IMR-90 (cell line): ENCODE measurements at regions not wholly inside any gene's neighbourhood (a gene's known extent, or its start where the extent isn't known, plus 50 kb on each side); places are given as distances from the start of the nearest gene placed in this dataset.

ENCODE experiments used
- ATAC-seq: fragments of 200-7000 bp; cut with Tn5 transposase; 2 replicates; pipeline ENCODE4 v1.9.1; 2020; ENCODE audit warnings: low read depth, mild to moderate bottlenecking, moderate library complexity
- BruUV-seq: library from RNA; stranded (reverse); fragments of 400-500 nt; replicated peaks from 2 replicates; lab custom pipeline; 2021; lab: Mats Ljungman, UMichigan
- CTCF ChIA-PET: fragments of 300-600 bp; formaldehyde crosslinking; extraction: SDS; loops from one replicate; lab custom pipeline; 2021; ENCODE audit warnings: antibody characterized with exemption; lab: Yijun Ruan, JAX
- POLR2A ChIA-PET: fragments of 300-600 bp; sonication (Branson Sonifier 250); formaldehyde crosslinking; loops from one replicate; lab custom pipeline; 2022; ENCODE audit warnings: antibody characterized with exemption; ENCODE audit not compliant: unreplicated experiment; lab: Charles Lee
- DNase-seq: peaks from one replicate; pipeline ENCODE4 v3.0.0; 2013
- H2AFZ ChIP-seq: replicated peaks from 2 replicates; pipeline ENCODE3; 2013; ENCODE audit warnings: low read length, mild to moderate bottlenecking; ENCODE audit not compliant: poor library complexity
- H2AK5ac ChIP-seq: 2 replicates; pipeline ENCODE4 v1.6.1; 2013; ENCODE audit warnings: low read depth, low read length, inconsistent platforms
- H2AK9ac ChIP-seq: replicated peaks from 2 replicates; pipeline ENCODE3; 2013; ENCODE audit warnings: mild to moderate bottlenecking, low read depth, low read length, moderate library complexity; ENCODE audit not compliant: poor library complexity
- H2BK120ac ChIP-seq: 2 replicates; pipeline ENCODE4 v1.6.1; 2013; ENCODE audit warnings: low read depth, low read length, inconsistent platforms
- H2BK15ac ChIP-seq: 3 replicates; pipeline ENCODE4 v1.6.1; 2013; ENCODE audit warnings: low read depth, low read length, inconsistent platforms
- H2BK20ac ChIP-seq: 2 replicates; pipeline ENCODE4 v1.6.1; 2013; ENCODE audit warnings: low read depth, mild to moderate bottlenecking, inconsistent platforms, low read length, moderate library complexity
- H2BK5ac ChIP-seq: 2 replicates; pipeline ENCODE4 v1.6.1; 2013; ENCODE audit warnings: mild to moderate bottlenecking, low read depth, low read length, inconsistent platforms; ENCODE audit not compliant: poor library complexity, severe bottlenecking
- H3K14ac ChIP-seq: replicated peaks from 2 replicates; pipeline ENCODE4 v1.6.1; 2013; ENCODE audit warnings: low read depth, low read length, inconsistent platforms
- H3K18ac ChIP-seq: 2 replicates; pipeline ENCODE4 v1.6.1; 2013; ENCODE audit warnings: low read depth, low read length, control low read depth
- H3K23ac ChIP-seq: 2 replicates; pipeline ENCODE4 v1.6.1; 2013; ENCODE audit warnings: low read depth, low read length, inconsistent platforms
- H3K27ac ChIP-seq: 2 replicates; pipeline ENCODE4 v1.5.1; 2013; ENCODE audit warnings: mild to moderate bottlenecking, control low read depth, low read length; ENCODE audit not compliant: insufficient read depth
- H3K27me3 ChIP-seq: 2 replicates; pipeline ENCODE4 v1.6.1; 2013; ENCODE audit warnings: low read length; ENCODE audit not compliant: control insufficient read depth, insufficient read depth
- H3K36me3 ChIP-seq: 2 replicates; pipeline ENCODE4 v1.6.1; 2013; ENCODE audit warnings: low read length, mixed read lengths; ENCODE audit not compliant: control insufficient read depth, insufficient read depth
- H3K4ac ChIP-seq: 2 replicates; pipeline ENCODE4 v1.6.1; 2013; ENCODE audit warnings: low read depth, low read length, inconsistent platforms
- H3K4me1 ChIP-seq: 2 replicates; pipeline ENCODE4 v1.6.1; 2013; ENCODE audit warnings: low read length, mixed read lengths; ENCODE audit not compliant: control insufficient read depth, insufficient read depth
- H3K4me2 ChIP-seq: 2 replicates; pipeline ENCODE4 v1.6.1; 2013; ENCODE audit warnings: low read depth, mild to moderate bottlenecking, control low read depth, low read length, moderate library complexity
- H3K4me3 ChIP-seq: 2 replicates; pipeline ENCODE4 v1.5.1; 2013; ENCODE audit warnings: low read depth, mild to moderate bottlenecking, control low read depth, low read length, moderate library complexity; ENCODE audit not compliant: insufficient read depth
- H3K56ac ChIP-seq: 2 replicates; pipeline ENCODE4 v1.6.1; 2013; ENCODE audit warnings: low read length, inconsistent platforms; ENCODE audit not compliant: insufficient read depth; ENCODE audit errors: extremely low read depth
- H3K79me1 ChIP-seq, 2 experiments: 2 replicates each; pipeline ENCODE4 v1.6.1; 2013; ENCODE audit warnings: low read length in 2 of 2, inconsistent platforms in 1 of 2, low read depth in 1 of 2
- H3K9ac ChIP-seq: 2 replicates; pipeline ENCODE4 v1.6.1; 2013; ENCODE audit warnings: low read depth, low read length, control low read depth
- H3K9me1 ChIP-seq: 2 replicates; pipeline ENCODE4 v1.6.1; 2013; ENCODE audit warnings: low read length, inconsistent platforms; ENCODE audit not compliant: insufficient read depth
- H3K9me3 ChIP-seq: 2 replicates; pipeline ENCODE4 v1.6.1; 2013; ENCODE audit warnings: low read length; ENCODE audit not compliant: control insufficient read depth, insufficient read depth
- H4K20me1 ChIP-seq: 2 replicates; pipeline ENCODE4 v1.6.1; 2013; ENCODE audit warnings: low read length, inconsistent platforms; ENCODE audit not compliant: insufficient read depth
- H4K5ac ChIP-seq: 2 replicates; pipeline ENCODE4 v1.6.1; 2013; ENCODE audit warnings: mild to moderate bottlenecking, low read depth, low read length, control low read depth
- H4K8ac ChIP-seq, 2 experiments: 2 replicates each; pipeline ENCODE4 v1.6.1; 2013; ENCODE audit warnings: low read depth in 2 of 2, low read length in 2 of 2, control low read depth in 1 of 2, inconsistent platforms in 1 of 2
- H4K91ac ChIP-seq: 2 replicates; pipeline ENCODE4 v1.6.1; 2013; ENCODE audit warnings: low read depth, low read length, inconsistent platforms; ENCODE audit not compliant: insufficient read depth
- FOS ChIP-seq: fragments of 150-350 bp; IDR thresholded peaks from 2 replicates; pipeline ENCODE4 v1.6.1; 2016; ENCODE audit warnings: low read depth, low read length
- MAFK ChIP-seq: IDR thresholded peaks from 2 replicates; pipeline ENCODE4 v1.6.1; 2012; ENCODE audit warnings: low read depth, low read length, improper control_type of control experiment
- WGBS, 2 experiments: methylation state at CpG; one replicate each; pipeline versions ENCODE4 v1.1.5 to v1.1.7; 2013; ENCODE audit warnings: missing lambda C conversion rate in 2 of 2; ENCODE audit not compliant: insufficient read length in 1 of 2; ENCODE audit errors: extremely low coverage in 2 of 2; 5-methylcytosine and 5-hydroxymethylcytosine counted together
- dilution Hi-C: fragments of 300-500 bp; cut with HindIII; formaldehyde crosslinking; loops from one replicate; pipeline ENCODE4 v1.14.3; 2018; ENCODE audit warnings: low sequenced_read_pairs; ENCODE audit not compliant: unreplicated experiment
- in situ Hi-C: fragments of 300-500 bp; cut with MboI; formaldehyde crosslinking; loops from 3 replicates; pipeline ENCODE4 v1.14.3; 2019; ENCODE audit warnings: low sequenced_read_pairs, inconsistent platforms, mixed read lengths
- intact Hi-C: fragments of 100-400 bp; cut with micrococcal nuclease; formaldehyde crosslinking; loops from 2 replicates; pipeline ENCODE4 v1.10.0; 2022

- ATAC-seq (no peak), DNase-seq (no peak)
- POLR2A ChIA-PET = no interaction called here
- TF ChIP-seq MAFK (no peak), FOS (no peak)
- in situ Hi-C loops (no loop called here), intact Hi-C loops (no loop called here), dilution Hi-C loops (no loop called here)
- H3K36me3 ChIP-seq = no peaks in the 10 kb centered on the region
- CTCF ChIA-PET = no interaction called here
- no peak overlapping the region for H3K27ac ChIP-seq
- H3K4ac ChIP-seq = no peak overlapping the region
- no peaks in the 10 kb centered on the region for H4K20me1 ChIP-seq
- no peak overlapping the region for H2BK15ac ChIP-seq
- H3K23ac ChIP-seq = no peak overlapping the region
- no peak overlapping the region for H3K4me3 ChIP-seq
- no peak overlapping the region for H2AFZ ChIP-seq
- no peak overlapping the region for H3K56ac ChIP-seq
- BruUV-seq = no TSS peak
- no peaks in the 10 kb centered on the region for H3K9me1 ChIP-seq
- H2AK5ac ChIP-seq = no peak overlapping the region
- no peak overlapping the region for H4K91ac ChIP-seq
- no peak overlapping the region for H2AK9ac ChIP-seq
- H3K18ac ChIP-seq = no peak overlapping the region
- H2BK5ac ChIP-seq = no peak overlapping the region
- no peak overlapping the region for H3K14ac ChIP-seq
- H3K9me3 ChIP-seq = peaks cover 12% of the 10 kb centered on the region
- no peaks in the 10 kb centered on the region for H3K27me3 ChIP-seq
- H2BK20ac ChIP-seq = no peak overlapping the region
- H4K8ac ChIP-seq = no peak overlapping the region
- WGBS, 2 experiments = no CpG with 5 or more reads among the region's 1 CpG
- no peak overlapping the region for H4K5ac ChIP-seq
- H3K79me1 ChIP-seq = no peaks in the 10 kb centered on the region
- H3K4me2 ChIP-seq = no peak overlapping the region
- H3K9ac ChIP-seq = no peak overlapping the region
- no peaks in the 10 kb centered on the region for H3K4me1 ChIP-seq
- H2BK120ac ChIP-seq = no peak overlapping the region
These were observed 605.3 kb upstream of the ZNF804A start for GRCh38 chr2:183993052-183993451.
